HG03064 (cell line): ENCODE measurements at regions not wholly inside any gene's neighbourhood (a gene's known extent, or its start where the extent isn't known, plus 50 kb on each side); places are given as distances from the start of the nearest gene placed in this dataset.

ENCODE experiments used
- ATAC-seq: cut with Tn5 transposase; IDR thresholded peaks from one replicate; pipeline ENCODE4 v1.9.1; 2021; ENCODE audit warnings: low read depth; ENCODE audit not compliant: unreplicated experiment

DNA sequence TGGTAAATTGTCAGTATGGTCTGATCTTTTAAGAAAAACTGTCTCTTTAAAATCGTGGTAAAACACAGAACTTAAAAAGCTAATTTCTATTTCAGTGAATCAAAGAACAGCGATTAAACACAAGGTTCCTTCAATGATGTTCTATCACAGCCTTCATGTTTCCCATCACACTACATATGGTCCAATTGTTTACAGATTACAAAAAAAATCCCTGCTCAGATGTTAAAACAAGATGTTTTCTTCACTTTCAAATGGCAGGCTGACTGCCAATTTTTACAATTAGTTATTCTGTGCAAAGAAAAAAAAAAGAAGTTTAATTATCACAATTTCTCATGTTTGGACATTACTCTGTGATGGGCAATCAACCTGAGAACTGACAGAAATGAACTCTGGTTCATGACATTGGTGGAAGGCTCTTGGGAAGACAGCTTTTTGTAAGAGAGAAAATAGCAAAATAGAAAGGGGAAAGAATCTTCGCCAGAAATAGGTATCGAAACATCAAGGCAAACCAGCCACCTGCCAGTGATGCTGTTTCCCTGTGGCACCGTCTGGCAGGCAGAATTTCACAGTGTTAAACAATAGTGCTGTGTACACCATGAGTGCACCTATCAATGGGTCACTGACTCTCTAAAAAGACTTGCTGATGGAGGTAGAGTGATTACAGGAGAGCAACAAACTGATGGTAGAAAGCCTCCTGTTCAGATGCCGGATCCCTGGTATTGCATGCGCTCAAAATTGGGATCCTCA is 1020.0 kb upstream of the ARRDC3 start:
- no peak for ATAC-seq

GRCh38 chr5:92402045-92402444 is 1018.9 kb upstream of the ARRDC3 start:
- ATAC-seq = no peak

DNA sequence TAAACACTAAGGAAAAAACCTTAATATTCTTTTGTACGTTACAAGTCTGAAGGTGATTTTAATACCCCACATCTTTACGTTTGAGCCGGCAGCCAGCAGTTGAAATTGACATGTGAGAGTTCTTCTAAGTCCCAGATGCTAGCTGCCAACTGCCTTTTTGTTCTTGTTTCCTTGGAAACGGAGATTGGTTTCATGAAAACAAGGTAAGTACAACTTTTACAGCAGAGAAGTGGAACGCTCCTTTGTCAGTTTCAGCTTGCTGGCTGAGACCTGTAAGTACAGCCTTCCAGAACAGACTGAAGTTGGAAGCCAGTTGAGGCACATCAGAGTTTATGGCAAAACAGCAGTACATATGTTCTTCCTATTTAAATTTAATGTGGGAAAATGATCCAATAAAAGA is 1018.4 kb upstream of the ARRDC3 start:
- ATAC-seq = no peak

- ATAC-seq = no peak
Observed at GRCh38 chr5:92394936-92395335, 1011.8 kb upstream of the ARRDC3 start.

DNA sequence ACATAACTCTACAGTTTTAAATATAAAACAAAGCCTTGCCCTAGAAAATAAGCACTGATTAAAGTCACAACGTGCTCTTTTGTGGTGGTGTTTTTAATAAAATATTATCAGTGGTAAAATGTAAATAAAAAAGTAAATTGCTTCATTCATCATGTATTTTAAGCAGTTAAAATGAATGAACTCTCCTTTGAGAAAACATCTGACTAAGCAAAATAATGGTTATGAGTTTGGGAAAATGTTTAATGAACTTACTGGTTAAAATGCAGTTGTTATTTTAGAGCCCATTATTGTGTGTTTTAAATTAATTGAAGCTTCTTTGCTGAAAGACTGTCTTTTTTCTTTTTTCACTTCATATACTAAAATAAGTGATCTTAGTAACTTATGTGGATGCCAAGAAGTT is 1007.5 kb upstream of the ARRDC3 start:
- ATAC-seq = no peak

DNA sequence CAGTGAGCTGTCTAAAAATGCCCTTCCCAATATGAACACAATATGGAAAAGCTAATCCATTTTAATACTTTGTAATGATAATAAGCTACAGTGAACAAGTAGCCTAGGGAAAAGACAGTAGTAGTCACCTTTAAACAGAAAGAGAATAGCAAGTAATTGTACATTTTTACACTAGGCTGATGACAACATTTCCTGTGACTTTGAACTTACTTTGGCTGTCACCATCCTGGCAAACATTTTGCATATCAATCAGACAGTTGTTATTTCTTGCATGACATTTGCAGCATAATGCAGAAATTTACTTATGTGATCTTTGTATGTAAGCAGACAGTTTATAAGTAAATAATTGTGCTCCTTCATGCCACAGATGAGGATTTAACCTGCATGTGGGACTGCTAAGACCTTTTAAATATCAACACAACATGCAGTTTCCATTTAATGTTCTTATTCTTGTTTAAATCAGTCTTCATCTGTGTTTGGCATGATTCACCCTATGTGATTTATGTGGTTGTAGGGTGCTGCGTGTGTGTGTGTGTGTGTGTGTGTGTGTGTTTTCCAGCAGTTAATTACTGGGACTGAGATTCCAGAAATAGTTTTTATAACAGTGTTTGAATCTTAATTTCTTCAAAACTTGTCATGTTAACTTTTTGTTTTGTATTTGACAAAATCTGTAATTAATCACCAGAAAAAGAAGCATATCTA is 997.1 kb upstream of the ARRDC3 start:
- ATAC-seq = no peak

- ATAC-seq = no peak
Observed at GRCh38 chr5:92378966-92379611, 996.0 kb upstream of the ARRDC3 start.

GRCh38 chr5:92374859-92375258 is 991.7 kb upstream of the ARRDC3 start:
- ATAC-seq = no peak

GRCh38 chr5:92372766-92373165 is 989.6 kb upstream of the ARRDC3 start:
- no peak for ATAC-seq

DNA sequence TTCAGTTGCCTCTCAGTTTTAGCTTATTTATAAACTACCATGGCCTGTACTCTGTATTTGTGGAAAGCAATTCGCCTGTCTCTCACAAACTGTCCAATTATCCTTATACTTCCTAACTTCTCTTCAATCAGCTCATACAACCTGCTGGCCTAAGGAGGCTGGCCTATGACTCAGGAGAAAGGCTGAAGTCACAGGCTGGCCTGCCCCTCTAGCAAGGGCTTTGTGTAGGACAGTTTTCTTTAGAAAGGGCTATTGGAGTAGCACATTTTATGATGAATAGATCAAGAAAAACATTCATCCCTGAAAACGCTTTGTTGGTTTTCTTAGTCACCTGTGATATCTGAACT is 988.7 kb upstream of the ARRDC3 start:
- ATAC-seq = no peak

GRCh38 chr5:92371171-92371888 is 988.2 kb upstream of the ARRDC3 start:
- ATAC-seq = no peak

DNA sequence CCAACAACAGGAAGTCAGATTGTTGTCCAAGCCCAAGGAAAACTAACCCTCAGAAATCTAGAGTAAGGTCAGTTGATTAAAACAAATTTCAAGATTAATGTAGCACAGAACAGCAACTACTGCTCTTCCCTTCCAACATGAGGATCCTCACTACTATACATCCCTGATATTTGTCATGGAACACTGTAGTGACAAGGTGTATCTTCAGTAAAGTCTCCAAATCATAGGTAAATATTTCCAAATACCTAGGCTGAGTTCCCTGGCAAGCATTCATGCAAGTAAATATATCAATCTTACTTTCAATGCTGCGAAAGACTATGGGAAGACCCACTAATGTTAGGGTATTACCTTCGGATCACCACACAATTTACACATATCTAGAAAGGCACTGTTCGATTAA is 986.9 kb upstream of the ARRDC3 start:
- ATAC-seq = no peak

GRCh38 chr5:92369587-92369986 is 986.5 kb upstream of the ARRDC3 start:
- ATAC-seq = no peak

GRCh38 chr5:92364986-92365550 is 982.0 kb upstream of the ARRDC3 start:
- no peak for ATAC-seq

DNA sequence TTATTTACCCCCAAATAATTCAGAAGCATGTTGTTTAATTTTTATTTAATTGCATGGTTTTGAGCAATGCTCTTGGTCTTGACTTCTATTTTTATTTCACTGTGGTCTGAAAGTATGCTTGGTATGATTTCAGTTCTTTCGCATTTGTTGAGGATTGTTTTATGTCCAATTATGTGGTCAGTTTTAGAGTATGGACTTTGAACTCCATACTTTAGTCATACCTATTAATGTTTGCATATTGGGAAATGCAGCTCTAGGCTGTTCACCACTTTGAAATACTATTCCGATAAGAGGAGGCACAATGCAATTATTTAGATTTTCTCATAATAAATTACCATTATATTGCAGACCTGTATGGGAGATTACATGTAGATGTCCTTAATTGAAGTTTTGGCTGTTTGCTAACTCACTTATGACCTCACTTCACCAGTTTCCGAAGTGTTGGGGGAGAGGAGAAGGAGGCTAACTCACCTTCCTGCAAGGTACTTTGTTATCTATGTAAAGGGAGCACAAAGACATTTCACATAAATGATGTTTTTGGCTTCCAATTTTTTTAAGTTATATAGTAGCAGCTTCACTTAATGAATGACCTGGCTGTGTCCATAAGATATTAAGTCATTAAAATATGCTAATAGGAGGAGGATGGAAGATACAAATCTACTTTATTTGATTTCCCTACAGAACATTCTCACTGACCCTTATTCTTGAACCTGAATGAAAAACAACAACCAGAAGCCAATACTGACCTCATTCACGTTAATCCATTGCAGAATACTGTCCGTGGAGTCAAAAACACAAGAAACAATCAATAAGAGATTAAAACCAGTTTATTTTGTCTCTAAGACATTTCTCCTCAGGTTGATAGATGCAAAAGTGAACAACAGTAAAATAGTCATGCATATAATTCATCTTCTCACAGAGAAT is 970.3 kb upstream of the ARRDC3 start:
- ATAC-seq = no peak

DNA sequence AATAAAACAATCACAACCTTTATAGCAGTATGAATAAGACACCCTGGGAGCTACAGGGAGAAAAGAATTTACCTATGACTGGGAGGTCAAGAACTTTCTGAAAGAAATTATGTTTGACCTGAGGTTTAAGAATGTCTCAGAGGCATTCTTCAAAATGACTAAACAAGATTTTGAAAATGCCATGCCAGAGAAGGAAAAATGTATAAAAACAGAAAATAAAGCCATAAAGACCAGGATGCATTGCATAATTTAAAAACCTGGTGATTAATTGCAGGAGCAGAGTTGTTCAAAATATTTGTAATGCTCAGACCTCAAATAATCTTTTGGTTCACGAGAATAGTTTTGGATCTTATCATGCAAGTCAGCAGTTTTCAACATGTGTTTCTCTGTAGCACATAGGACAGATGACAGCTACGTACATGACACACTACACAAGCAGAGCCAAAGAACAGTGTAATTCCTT is 954.7 kb upstream of the ARRDC3 start:
- ATAC-seq = no peak

DNA sequence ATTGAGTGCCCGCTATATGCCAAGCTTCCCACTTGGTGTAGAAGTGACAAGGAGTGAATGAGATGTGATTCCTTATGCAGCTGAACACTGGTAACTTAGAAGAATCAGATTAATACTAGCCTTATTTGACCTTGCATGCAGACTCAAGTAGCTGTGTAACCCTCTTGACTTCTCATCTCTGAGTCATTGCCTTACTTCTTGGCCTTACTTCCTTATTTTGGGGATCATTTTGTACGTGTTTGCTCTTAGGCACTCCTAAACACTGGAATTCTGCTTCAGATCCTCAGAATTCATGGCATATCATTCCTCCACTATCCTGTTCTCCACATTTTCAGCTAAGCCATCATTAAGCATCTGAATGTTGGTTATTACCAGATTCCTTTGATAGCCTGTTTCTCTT is 948.9 kb upstream of the ARRDC3 start:
- no peak for ATAC-seq

- ATAC-seq = no peak
Observed at GRCh38 chr5:92330365-92330764, 947.2 kb upstream of the ARRDC3 start.

- no peak for ATAC-seq
Observed at GRCh38 chr5:92329759-92330158, 946.6 kb upstream of the ARRDC3 start.
